OCI-LY7 (cell line): ENCODE measurements at regions not wholly inside any gene's neighbourhood (a gene's known extent, or its start where the extent isn't known, plus 50 kb on each side); places are given as distances from the start of the nearest gene placed in this dataset.

Source experiments
- CTCF ChIP-seq: fragments of 200-600 bp; sonication (generic); conservative IDR thresholded peaks from 2 replicates; pipeline ENCODE4 v1.5.1; 2014; ENCODE audit warnings: mild to moderate bottlenecking, antibody characterized with exemption, low read length, moderate library complexity, mixed read lengths
- EZH2phosphoT487 ChIP-seq: fragments of 200-600 bp; sonication (generic); IDR thresholded peaks from 2 replicates; pipeline ENCODE4 v1.6.1; 2018; ENCODE audit warnings: low read depth, borderline replicate concordance, mild to moderate bottlenecking, mixed run types, antibody characterized with exemption, low read length, moderate library complexity, mixed read lengths

- TF ChIP-seq CTCF (no peak), EZH2phosphoT487 (no peak)
Observed at GRCh38 chr4:186920992-186921391, 197.3 kb upstream of the FAT1 start.
